ENCODE measurements at regions not wholly inside any gene's neighbourhood (a gene's known extent, or its start where the extent isn't known, plus 50 kb on each side); places are given as distances from the start of the nearest gene placed in this dataset.
"Not testable (repeated sequence)": the region's sequence is repeated elsewhere in the genome, so short reads cannot be mapped to it uniquely, and the experiment has no call there.

- no peak overlapping the region for H3K4me3 ChIP-seq (ENCODE audit: low read depth, low read length, poor library complexity, severe bottlenecking)
- H3K27me3 ChIP-seq (ENCODE audit: insufficient read depth, low read length), result peaks cover 6% of the 10 kb centered on the region; the same call in 1 of the 2 replicates
Measured at GRCh38 chr6:13865141-13865540, 50.8 kb upstream of the MCUR1 start.

DNA sequence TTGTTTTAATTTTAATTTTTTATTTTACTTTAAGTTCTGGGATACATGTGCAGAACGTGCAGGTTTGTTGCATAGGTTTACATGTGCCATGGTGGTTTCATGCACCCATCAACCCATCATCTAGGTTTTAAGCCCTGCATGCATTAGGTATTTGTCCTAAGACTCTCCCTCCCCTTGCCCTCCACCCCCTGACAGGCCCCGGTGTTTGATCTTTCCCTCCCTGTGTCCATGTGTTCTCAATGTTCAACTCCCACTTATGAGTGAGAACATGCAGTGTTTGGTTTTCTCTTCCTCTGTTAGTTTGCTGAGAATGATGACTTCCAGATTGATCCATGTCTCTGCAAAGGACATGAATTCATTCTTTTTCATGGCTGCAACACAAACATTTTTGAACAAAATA, 50.3 kb upstream of the MCUR1 start:
- H3K27me3 ChIP-seq (ENCODE audit: insufficient read depth, low read length); H3K9me2 ChIP-seq (ENCODE audit: low read depth, low read length); H3K4me3 ChIP-seq (ENCODE audit: low read depth, low read length, poor library complexity, severe bottlenecking); H3K36me3 ChIP-seq (ENCODE audit: insufficient read depth, low read length); H3K27ac ChIP-seq (ENCODE audit: low read depth, low read length, poor library complexity, severe bottlenecking); H3F3A ChIP-seq (ENCODE audit: insufficient read depth, low read length); H2AFZ ChIP-seq (ENCODE audit: low read length); H3K9ac ChIP-seq (ENCODE audit: low read length); H3K9me3 ChIP-seq (ENCODE audit: low read length); H3K4me2 ChIP-seq (ENCODE audit: low read length); H3K4me1 ChIP-seq (ENCODE audit: insufficient read depth, low read length, severe bottlenecking); H4K20me1 ChIP-seq (ENCODE audit: insufficient read depth, low read length); H3K79me2 ChIP-seq (ENCODE audit: insufficient read depth, low read length): not testable (repeated sequence)

More at GRCh38 chr6:13865141-13865540, 50.8 kb upstream of the MCUR1 start:
- H3K27ac ChIP-seq (ENCODE audit: low read depth, low read length, poor library complexity, severe bottlenecking), result no peak overlapping the region
- H3K36me3 ChIP-seq (ENCODE audit: insufficient read depth, low read length), result no peaks in the 10 kb centered on the region
- H3K4me1 ChIP-seq (ENCODE audit: insufficient read depth, low read length, severe bottlenecking), result no peaks in the 10 kb centered on the region
- no peaks in the 10 kb centered on the region for H4K20me1 ChIP-seq (ENCODE audit: insufficient read depth, low read length)
- H3K9ac ChIP-seq (ENCODE audit: low read length), result no peak overlapping the region
- H3K9me2 ChIP-seq (ENCODE audit: low read depth, low read length), result no peaks in the 10 kb centered on the region
- H2AFZ ChIP-seq (ENCODE audit: low read length), result no peak overlapping the region
- no peaks in the 10 kb centered on the region for H3F3A ChIP-seq (ENCODE audit: insufficient read depth, low read length)
- no peaks in the 10 kb centered on the region for H3K79me2 ChIP-seq (ENCODE audit: insufficient read depth, low read length)
- TF ChIP-seq, protein P1, sequence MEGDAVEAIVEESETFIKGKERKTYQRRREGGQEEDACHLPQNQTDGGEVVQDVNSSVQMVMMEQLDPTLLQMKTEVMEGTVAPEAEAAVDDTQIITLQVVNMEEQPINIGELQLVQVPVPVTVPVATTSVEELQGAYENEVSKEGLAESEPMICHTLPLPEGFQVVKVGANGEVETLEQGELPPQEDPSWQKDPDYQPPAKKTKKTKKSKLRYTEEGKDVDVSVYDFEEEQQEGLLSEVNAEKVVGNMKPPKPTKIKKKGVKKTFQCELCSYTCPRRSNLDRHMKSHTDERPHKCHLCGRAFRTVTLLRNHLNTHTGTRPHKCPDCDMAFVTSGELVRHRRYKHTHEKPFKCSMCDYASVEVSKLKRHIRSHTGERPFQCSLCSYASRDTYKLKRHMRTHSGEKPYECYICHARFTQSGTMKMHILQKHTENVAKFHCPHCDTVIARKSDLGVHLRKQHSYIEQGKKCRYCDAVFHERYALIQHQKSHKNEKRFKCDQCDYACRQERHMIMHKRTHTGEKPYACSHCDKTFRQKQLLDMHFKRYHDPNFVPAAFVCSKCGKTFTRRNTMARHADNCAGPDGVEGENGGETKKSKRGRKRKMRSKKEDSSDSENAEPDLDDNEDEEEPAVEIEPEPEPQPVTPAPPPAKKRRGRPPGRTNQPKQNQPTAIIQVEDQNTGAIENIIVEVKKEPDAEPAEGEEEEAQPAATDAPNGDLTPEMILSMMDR (IDR thresholded peaks at IDR 0.05; ENCODE audit: low read length), result no peak
- TF ChIP-seq EZH2 (IDR thresholded peaks at IDR 0.05; ENCODE audit: borderline replicate concordance, low read length), result no peak
- no peak overlapping the region for H3K4me2 ChIP-seq (ENCODE audit: low read length)
- peaks cover 7% of the 10 kb centered on the region; the same call in 1 of the 2 replicates for H3K9me3 ChIP-seq (ENCODE audit: low read length)

All from OCI-LY1 (cell line).